HG02759 (cell line): ENCODE measurements at regions not wholly inside any gene's neighbourhood (a gene's known extent, or its start where the extent isn't known, plus 50 kb on each side); places are given as distances from the start of the nearest gene placed in this dataset.
A peak's percentile ranks its signal among the peaks of the same experiment; 100 is the strongest.

Source experiments
- ATAC-seq: cut with Tn5 transposase; IDR thresholded peaks from one replicate; pipeline ENCODE4 v1.9.1; 2021; ENCODE audit warnings: mild to moderate bottlenecking, moderate library complexity; ENCODE audit not compliant: unreplicated experiment

DNA sequence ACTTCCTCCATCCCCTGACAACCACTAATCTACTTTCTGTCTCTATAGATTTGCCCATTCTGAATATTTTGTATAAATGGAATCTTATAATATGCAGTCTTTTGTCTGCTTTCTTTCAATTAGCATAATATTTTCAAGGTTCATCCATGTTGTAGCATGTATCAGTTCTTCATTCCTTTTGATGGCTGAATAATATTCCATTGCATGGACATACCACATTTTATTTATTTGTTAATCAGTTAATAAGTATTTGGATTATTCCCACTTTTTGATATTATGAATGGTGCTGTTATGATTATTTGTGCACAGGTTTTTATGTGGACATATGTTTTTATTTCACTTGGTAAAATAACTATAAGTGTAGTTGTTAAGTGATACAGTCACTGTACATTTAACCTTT lies 155.1 kb upstream of the WSCD2 start:
- ATAC-seq = no peak

DNA sequence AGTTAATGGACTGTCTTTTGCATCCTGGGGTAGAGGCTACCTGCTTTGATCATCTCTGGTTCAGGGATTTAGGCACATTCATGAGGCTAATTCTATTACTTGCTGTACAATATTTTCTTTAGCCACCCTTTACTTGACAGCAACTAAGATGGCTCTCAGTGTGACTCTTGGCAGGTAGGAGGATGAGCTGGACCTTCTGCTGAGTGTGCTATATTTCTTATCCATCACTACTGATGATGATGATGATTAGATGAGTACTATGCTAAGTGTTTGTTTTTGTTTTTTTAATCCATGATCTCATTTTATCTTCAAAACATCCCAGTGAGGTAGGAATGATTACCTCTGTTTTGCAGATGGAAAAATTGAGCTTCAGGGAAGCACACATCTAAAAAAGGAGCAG lies 152.8 kb upstream of the WSCD2 start:
- ATAC-seq = no peak

DNA sequence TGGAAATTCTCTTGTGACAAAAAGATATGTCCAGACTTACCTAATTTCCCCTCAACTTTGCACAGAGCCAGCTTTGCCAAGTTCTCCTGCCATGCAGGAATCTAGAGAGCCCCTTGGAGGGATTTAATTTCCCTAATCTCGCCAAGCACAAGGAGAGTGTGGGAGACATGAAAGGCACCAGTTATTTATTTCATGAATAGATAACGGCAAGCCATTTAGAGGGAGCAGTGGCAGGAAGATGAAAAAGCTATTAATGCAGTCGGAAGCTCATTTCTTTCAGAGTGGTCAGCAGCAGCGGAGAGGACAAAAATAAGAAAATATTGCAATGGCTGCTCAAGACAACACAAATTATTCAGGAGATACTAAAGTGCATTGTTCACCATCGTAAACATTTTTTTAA lies 150.9 kb upstream of the WSCD2 start:
- no peak for ATAC-seq

DNA sequence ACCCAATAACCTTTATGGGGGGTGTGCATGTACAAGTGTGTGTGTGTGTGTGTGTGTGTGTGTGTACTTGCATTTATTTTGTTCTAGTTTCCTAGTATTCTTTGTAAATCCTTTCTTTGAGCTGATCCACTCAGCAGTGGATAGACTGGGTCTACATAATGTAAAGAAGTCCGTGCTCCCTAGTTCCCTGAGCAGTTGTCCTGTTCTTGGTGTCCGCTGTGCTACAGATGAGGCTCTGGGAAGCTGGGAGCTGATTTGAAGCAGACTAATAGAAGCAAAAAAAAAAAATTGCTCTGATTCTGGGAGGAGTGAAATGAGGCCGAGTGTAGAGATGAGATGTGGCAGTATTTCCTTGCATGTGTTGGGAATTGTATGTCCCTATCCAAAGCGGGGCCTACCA lies 150.4 kb upstream of the WSCD2 start:
- no peak for ATAC-seq

DNA sequence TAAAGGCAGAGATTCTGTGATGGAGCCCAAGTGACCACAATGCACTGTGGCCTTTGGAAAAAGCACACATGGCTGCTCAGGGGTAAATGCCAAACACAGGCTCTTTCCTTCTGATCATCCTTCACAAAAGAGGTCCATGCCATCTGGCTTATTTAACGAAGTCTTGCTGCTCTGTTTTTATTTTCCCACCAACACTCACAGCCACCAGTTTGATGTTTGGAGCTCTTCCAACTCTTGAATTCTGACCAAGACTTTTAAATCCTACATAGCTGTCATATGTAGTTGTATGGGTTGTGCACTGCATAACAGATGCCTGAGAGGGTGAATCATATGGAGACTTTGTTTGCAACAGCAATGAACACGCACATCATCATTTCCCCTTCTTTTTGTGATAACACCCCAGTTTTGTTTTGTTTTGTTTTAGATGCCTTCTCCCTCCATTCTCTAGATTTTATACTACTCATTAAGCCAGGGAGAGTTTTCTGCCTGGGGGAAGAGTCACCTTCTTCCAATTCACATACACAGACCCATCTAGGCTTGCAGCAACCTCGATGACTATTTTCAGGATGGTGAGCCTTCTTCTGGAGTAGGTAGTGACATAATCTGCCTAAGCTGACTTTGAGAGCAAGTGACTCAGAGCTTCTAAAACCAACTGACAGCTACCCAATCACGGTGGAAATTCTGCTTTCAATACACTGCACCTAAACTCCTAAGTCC lies 145.2 kb upstream of the WSCD2 start:
- no peak for ATAC-seq

DNA sequence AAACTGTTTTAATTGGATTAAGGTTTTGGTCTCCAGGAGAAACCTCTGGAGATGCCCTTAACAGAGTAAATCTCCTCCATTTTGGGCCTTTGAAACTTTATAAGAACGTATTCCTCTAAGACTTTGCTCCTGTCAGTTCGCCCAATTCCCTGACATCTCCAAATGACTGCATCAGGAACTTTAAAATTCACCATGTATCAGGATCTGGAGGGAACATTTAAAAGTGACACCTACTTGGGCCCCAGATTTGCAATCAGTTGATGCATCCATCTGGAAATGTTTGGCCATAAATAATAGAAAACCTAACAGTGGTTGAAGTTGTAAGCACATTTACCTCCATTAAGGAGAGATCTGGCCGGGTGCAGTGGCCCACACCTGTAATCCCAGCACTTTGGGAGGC lies 144.1 kb upstream of the WSCD2 start:
- no peak for ATAC-seq

DNA sequence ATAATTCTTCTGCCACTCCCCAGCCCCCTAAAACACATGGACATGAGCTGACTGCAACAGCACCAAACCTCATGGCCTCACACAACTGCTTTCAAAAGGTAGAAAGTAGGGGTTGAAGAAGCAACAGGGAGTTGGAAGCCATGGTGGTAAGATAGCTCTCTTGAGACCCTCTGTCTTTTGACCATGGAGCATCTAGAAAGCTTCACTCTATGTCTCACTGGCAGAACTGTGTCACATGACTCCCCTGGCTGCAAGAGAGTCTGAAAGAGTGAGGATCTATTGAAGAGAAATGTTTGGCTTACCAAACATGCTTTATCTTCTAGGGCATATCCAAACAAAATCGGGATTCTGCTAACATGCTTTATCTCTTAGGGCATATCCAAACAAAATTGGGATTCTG lies 142.9 kb upstream of the WSCD2 start:
- no peak for ATAC-seq

DNA sequence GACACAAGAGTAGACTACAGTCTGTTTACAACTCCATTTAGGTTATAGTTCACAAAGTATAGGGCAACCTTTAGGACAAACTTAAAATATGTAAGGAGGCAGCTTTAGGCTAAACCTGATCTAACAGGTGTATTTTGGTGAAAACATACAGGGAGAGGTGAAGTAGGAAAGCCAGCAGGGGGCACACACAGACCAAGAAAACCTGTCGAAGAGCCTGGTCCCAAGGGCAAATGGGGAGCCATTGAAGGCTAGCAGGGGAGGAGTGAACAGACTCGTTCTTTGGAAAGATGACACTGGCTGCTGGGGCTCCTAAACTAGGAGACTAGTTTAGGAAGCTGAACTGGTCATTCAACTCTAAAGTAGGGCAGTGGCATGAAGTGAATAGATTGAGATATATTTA lies 138.8 kb upstream of the WSCD2 start:
- ATAC-seq = no peak

DNA sequence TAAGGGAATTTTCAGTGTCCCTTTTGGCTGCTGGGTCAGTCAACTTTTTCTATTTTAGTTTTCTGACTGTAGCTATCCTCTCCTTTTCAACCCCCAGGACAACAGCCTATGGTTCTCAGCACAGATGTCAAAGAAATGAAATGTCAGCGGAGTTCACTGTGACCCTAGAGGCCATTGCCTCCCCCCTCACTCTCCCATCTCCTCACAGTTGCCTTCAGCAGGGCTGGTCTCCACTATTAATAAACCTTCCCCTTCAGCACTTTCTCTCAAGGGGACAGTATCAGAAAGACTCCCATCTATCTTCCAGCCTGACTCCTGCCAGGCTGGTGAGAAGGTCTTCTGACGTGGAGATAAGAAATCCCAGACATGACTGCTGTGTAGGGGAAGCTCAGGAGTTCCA lies 137.1 kb upstream of the WSCD2 start:
- no peak for ATAC-seq

DNA sequence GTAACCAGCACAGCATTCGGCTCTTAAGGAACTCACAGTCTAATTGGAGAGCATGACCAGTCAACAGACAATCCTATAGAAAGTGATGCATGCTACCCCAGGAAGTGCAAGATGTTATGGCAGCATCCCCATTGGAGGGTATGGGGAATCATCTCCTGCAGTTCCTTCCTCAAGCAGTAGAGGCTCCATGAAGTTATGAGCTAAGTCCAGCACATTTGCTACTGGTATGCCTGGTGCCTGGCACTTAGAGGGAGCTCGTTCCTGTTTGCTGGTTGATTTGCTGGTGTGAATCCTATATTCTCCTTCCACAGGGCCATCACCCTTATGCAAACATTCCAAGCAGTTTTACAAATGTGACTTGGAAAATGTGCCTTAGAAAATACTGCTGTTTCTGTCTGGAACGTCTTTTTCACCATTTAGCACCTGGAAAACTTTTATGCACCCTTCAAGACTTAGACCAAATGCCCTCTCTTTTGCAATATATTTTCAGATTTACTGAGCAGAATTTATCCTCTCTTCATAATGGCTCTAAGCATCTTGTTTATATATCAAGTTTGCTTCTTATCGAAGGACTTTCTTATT lies 136.1 kb upstream of the WSCD2 start:
- ATAC-seq = peak; percentile 58

DNA sequence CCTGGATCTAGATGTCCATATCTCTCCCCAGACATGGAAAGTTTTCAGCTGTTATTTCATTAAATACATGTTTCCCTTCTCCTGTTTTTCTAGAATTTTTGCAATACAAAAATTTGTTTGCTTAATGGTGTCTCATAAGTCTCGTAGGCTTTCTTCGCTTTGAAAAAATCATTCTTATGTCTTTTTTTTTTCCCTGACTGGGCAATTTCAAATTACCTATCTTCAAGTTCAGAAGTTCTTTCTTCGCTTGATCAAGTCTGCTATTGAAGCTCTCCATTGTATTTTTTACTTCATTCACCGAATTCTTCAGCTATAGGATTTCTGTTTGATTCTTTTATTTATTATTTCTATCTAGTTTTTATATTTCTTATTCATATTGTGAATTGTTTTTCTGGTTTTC lies 130.2 kb upstream of the WSCD2 start:
- no peak for ATAC-seq

DNA sequence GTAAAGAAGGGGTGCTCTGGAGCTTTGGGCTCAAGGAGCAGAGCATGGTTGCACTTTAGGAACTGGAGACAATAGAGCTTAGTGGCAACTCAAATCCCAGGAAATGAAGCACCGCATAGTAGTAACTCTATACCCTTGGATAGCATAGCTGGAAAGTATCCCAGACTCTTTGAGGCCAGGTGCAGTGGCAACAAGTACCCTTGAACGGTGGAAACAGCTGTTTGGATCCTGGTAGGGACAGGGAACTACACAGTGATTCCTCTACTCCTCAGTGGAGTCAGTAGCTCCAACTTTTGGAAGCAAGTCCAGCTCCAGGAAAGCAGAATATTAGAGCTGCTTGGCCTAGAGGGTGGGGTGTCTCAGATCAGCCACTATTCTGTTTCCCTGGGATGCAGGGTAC lies 129.0 kb upstream of the WSCD2 start:
- ATAC-seq = no peak

DNA sequence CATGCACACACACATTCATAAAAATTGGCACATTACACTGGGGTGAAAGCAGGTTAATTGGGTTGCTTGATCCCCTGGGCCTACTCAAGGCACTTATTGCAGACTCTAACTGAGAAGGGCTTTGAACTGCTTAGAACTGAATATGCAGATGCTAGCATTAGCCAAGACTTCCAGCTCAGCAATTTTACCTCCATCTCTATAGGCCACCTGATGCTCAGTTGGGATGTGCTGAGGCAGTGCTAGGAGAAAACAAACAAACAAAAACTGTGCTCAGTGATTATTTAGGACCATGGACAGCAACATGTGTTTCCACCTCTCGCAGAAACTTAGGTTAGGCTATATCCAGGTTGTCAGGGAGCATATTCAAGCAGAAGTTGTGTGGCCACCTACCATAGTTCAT lies 124.8 kb upstream of the WSCD2 start:
- no peak for ATAC-seq

DNA sequence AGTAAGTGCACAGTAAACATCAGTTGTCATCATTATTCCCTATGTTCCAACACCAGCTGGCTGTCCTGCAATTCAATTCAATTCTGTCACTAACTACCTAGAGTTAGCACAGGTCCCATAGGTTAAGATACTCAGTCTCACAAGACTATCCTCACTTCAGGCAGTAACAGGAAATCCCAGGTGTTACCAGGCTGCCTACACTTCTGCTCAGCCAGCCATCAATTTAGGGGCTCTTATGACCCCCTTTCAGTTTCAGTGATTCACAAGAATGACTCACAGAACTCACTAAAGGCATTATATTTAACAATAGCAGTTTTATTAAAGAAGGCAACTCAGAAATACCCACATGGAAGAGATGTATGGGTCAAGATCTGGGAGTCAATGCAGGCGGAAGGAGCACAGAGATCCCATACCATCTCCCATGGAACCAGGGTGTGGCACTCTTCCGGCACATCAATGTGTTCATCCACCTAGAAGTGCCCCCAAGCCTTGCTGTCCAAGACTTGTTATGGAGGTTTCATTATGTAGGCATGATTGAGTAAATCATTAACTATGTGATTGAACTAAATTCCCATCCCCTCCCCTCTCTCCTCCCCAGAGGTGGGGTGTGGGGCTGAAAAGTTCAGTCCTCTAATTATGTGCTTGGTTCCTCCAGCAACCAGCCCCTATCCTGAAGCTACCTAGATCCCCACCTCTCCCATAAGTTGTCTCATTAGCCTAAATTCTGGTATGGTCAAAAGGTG lies 120.8 kb upstream of the WSCD2 start:
- no peak for ATAC-seq

DNA sequence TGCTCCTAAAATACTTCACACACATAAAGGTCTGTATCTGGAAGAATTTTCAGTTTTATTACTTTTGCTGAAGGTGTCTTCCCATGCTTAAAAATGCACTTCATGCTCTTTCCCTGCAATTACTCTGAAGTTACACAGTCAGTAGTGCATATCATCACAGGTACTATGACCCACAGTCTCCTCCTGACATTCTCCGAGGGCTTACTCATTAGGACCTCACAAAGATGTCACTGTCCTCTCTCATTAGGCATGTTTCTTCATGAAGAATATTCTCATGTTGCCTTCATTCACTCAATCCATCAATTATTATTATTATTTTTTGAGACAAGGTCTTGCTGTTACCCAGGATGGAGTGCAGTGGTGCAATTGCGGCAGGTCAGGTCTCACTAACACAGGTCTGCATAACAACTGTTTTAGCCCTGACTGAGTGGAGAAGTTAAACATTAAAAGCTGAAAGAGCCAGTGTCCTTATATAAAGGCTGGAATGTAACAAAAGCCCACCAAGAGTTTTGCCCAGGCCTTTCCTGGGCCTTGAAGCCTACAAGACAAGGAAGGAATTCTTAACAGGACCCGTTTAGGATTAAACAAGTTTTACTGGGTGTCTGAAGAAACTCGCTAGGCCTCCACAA lies 119.5 kb upstream of the WSCD2 start:
- no peak for ATAC-seq

DNA sequence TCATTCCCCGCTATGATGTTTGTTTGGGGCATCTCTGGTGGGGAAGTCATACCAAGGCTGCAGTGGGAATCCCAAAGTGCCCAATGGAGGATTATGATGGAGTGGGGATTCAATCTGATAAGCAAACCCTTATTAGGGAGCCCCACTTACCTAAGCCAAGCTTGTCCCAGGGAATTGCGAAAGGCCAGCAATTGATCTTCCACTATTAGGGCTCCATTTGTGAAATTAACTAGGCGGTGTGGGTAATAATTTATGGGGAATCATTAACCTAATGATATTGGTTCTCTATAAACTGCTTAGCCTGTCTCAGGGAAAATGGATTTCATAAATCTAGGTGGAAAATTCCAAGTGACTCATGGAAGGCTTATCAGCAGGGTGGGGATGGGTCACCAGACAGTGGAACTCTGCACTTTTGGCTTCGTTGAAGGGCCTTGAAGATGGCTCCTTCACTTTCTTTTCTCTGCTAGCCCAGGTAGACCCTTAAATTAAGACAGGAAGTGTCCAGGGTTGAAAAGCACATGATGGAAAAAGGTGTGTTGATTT lies 113.0 kb upstream of the WSCD2 start:
- ATAC-seq = no peak

DNA sequence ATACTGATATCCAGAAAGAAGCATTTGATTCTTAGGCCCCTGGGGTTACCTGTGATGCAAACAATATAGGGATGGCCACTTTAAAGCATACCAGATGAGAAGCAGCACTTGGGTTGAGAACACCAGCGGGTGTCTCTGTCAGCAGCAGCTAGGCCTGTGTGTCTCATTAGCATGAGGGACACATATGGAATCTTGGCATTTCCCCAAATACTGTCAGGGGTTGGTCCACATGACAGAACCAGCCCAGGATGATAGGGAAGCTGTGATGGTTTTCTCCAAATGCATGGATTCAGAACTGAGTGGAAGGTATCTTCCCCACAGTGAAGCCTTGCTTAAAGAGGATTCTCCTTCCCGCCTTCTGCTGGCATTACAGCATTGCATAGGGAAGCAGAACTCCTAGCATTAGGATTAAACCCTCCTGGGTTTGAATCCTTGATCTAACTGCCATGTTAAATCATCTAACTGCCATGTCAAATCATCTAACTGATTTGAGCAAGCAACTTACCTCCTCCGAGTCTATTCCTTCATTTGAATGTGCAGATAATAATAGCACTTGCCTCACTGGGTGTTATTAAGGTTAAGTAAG lies 111.5 kb upstream of the WSCD2 start:
- no peak for ATAC-seq

DNA sequence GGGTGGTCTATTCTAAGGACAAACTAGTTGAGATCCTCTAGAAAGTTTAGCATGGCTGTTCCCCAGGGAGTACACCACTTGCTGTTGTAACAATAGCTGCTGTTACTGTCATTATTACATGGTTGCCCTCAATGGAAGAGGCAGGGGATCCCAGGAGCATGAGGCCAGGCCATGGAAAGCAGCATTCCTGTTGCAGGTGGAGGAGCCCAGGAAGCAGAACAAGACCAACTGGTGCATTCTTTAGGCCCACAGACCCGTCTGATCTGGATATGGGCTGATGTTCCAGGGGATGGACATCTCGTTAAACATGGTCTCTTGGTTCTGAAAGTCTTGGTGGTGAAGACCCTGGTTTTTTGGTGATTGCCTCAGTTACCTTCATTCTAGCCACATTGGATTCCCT lies 109.2 kb upstream of the WSCD2 start:
- no peak for ATAC-seq

DNA sequence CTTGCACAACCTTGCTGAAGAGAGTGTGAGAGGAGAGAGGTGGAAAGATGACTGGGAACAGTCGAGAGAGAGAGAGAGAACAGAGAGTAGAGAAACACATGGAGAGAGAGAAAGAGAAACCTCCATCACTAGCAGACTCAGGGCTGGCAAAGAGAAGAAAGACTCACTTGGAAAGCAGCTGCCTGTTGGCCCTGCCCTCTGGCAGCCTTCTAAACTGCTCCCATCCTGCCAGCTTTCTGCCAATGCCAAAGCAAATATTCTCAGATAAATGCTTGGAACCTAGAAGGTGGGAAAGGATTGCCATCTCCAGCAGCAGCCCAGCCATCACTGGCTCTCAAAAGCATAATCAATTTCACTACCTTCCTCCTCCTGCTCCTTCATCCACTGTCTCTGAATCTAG lies 107.9 kb upstream of the WSCD2 start:
- no peak for ATAC-seq

DNA sequence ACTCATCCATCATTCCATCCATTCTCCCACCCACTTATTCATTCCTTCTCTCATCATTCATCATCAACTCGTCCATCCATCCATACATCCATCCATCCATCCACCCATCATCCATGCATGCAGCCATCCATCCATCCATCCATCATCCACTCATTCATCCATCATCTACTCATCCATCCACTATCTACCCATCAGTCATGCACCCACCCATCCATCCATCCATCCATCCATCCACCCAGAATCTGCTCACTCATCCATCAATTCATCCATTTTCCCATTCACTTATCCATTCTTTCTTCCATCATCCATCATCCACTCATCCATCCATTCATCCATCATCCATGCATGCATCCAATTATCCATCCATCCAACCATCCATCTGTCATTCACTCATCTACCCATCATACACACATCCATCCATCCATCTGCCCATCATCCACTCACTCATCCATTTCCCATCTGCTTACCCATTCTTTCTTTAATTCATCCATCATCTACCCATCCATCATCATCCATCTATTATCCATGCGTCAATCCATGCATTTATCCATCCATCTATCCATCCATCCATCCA lies 107.1 kb upstream of the WSCD2 start:
- ATAC-seq = no peak
